ENCODE measurements at regions not wholly inside any gene's neighbourhood (a gene's known extent, or its start where the extent isn't known, plus 50 kb on each side); places are given as distances from the start of the nearest gene placed in this dataset.
A peak's percentile ranks its signal among the peaks of the same experiment; 100 is the strongest.
"Not testable (repeated sequence)": the region's sequence is repeated elsewhere in the genome, so short reads cannot be mapped to it uniquely, and the experiment has no call there.

DNA sequence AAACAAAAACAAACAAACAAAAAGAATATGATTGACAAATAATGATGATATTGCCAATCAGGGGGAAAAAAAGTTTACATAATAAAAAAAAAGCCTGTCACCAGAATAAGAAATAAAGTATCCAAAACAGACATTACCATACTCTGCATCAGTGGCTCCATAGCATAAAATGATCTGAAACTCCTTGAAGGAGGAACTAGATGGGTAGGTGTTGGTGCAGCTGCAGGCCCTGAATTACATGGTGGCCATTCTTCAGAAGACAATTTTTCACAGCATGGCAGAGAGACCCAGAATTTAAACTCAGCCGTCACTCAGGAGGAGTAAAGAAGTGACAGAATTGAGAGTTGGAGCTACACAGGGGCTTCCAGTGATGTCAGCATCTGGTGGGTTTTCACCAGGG lies 60.2 kb downstream of the GLUL start:
- ATAC-seq (no peak), DNase-seq (no peak)

DNA sequence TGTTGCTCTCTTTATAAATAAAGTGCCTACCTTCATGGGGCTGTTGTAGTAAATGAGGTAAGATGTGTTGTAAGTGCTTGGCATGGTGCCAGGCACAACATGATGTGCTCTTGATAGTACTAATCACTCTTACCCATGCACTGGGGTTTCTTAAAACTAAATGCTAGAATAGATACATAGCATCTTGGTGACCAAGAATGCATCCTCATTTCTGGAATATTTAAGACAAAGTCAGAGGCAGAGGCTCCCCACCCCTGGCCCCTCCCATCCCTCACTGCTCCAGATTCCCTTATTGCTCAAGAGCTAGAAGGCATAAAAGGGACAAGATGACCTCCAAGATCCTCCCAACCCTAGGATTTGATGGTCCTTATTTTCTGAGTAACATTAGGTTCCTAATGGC lies 61.3 kb downstream of the GLUL start:
- no peak for DNase-seq
- no peak for ATAC-seq

DNA sequence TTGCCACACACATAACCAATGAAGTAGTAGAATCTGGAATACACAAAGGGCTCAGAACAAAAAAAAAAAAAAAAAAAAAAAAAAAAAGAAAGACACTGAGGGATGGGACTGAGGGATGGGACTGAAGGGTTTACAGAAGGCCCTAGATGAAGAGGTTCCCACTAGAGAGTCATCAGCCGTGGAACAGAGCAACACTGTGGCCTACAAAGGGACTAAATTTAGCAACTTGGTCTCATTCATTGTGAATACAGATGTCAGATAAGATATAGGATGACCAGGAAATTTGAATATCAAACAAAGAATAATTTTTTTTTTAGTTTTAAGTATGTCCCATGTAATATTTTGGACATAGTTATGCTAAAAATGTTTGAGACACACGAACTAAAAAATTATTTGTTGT lies 62.1 kb downstream of the GLUL start:
- DNase-seq = no peak
- no peak for ATAC-seq

DNA sequence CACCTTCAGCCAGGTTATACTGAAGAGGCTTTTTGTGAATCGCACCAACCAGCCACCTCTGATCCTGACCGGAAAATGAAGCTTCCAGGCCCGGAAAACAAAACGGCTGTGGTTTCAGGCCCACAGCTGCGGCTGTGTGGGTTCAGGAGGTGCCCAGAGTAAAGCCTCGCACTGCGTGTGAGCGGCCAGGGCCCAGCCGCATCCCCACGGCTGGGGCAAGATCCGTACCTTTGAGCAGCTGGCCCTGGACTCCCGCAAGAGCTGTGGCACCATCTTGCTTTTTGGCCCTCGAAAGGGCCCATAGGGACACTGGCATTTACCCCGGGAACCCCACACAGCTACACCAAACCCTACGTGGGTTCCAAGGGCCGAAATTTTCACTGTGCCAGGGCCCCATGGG lies 63.0 kb downstream of the GLUL start:
- DNase-seq = no peak
- no peak for ATAC-seq

DNA sequence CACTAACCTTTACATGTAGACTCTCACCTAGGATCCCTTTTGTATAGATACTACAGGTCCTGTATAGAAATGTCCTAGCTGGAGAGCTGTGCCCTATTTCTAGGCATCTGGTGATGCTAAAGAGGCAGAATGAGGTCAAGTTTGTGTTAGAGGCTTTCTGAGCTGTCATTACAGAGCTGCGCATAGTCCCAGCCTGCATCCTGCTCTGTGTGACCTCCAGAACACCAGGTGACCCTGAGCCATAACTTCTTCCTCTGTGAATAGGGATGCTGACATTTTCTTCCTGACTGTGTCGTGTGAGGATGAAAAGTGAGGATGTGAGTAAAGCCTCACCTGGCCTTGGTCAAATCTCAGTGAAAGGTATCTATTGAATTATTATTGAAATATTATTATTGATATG lies 66.3 kb downstream of the GLUL start:
- DNase-seq = no peak
- no peak for ATAC-seq

DNA sequence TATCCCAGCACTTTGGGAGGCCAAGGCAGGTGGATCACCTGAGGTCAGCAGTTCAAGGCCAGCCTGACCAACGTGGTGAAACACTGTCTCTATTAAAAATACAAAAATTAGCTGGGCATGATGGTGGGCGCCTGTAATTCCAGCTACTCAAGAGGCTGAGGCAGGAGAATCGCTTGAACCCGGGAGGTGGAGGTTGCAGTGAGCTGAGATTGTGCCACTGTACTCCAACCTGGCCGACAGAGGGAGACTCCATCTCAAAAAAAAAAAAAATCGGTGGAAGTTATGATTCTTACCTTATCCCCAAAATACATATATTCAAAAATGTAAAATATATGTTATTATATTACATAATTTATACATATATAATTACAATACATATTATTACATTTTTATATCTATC lies 70.1 kb downstream of the GLUL start:
- not testable (repeated sequence) for DNase-seq, ATAC-seq

DNA sequence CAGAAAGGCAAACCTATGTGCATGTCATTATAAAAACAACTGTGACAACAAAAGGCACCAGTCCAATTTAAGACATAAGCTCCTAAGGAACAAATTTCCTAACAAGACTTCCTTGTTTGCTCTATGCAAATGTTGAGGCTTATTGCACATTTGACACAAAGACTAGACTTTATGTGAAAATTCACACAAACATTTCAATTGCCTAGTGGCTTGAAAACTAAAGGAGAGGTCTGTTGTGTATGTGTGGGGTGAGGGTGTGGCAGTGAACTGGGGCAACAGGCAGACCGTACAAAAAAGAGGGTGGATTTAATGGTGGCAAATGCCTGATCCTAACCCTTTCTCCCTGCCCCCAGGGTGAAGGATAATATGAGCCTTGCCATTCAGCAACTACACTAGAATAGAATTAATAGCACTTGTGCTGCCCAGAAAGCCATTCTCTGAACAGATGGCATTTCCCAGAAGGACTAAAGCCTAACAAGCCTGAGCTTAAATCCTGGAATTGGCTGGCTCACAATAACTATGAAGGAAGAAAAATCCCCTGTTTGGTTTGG lies 73.9 kb downstream of the GLUL start:
- DNase-seq (no peak), ATAC-seq (no peak)

DNA sequence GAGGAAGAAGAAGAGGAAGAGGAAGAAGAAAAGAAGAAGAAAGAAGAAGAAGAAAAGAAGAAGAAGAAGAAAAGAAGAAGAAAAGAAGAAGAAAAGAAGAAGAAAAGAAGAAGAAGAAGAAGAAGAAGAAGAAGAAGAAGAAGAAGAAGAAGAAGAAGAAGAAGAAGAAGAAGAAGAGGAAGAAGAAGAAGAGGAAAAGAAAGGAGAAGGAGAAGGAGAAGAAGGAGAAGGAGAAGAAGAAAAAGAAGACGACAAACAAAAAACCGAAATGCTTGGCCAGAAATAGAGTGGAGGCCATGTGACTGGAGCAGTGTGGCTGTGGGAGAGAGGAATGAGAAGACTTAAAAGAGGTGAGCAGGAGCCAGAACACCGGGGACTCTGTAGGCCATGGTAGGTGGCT lies 75.1 kb downstream of the GLUL start:
- ATAC-seq = not testable (repeated sequence)

DNA sequence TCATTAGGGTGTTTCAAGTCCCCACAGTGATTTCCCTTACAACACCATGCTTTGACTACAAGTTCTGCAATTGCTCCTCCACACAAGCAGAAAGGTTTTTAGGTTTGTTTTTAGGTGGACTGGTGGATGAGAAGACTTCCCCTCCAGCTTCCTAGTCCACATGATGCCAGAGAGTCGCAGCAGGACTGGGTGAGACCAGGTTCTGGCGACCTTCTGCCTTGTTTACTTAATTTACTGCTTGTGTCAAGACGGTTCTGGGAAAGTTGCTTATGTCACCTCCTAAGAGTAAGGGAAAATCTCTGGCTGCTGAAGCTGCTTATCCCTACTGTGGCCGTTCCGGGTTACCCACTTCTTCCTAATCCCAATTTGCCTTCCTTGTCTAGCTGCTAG lies 76.4 kb downstream of the GLUL start:
- DNase-seq (no peak), ATAC-seq (no peak)

More for the DNA sequence above, 75.1 kb downstream of the GLUL start:
- DNase-seq = not testable (repeated sequence)

DNA sequence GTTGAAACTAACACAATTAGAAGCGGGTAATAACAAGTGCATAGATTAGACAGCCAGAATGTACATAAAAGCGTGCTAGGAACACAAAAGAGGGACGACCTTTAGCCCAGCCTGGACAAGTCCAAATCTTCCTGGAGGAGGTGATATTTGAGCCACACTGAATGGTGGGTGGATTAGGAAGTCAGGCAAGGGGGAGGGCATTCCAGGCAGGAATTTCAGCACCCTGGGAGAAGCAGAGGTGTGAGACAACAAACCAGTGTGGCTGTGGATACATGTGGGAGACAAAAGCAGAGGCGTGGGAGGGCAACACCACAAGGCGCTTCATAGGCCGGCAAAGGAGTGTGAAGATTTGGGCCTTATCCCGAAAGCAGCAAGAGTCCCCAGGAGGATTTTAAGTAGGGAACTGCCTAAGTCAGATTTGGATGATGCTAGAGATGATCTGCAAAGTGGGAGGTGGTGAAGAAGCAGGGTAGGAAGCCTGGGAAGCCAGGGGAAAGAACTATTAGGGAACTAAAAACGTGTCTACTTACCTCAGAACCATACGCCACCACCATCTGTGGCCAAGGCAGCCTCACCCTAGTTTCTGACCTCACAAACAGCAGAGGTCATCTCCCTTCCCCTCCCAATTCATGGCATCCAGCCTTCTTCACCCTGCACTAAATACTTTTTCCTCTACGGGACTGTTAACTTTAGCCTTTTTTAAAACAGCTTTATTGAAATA lies 81.8 kb downstream of the GLUL start:
- DNase-seq = no peak
- ATAC-seq = no peak

DNA sequence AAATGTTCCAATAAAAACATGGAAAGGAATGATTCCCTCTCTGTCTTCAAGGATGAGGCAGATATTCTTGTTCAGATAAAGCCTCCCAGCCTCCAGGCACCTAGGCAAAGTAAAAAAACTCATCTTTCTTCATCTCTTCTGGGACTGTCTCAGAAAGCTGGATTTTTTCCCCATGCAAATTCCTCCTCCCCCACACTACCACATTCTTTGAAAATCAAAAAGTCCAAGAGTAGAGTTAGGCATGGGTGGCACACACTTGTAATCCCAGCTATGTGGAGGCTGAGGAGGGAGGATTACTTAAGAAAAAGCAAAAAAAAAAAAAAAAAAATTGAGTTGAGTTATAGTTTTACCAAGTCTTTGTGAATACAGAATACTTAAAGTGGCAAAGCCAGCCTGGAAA lies 82.8 kb downstream of the GLUL start:
- no peak for ATAC-seq
- DNase-seq = no peak

DNA sequence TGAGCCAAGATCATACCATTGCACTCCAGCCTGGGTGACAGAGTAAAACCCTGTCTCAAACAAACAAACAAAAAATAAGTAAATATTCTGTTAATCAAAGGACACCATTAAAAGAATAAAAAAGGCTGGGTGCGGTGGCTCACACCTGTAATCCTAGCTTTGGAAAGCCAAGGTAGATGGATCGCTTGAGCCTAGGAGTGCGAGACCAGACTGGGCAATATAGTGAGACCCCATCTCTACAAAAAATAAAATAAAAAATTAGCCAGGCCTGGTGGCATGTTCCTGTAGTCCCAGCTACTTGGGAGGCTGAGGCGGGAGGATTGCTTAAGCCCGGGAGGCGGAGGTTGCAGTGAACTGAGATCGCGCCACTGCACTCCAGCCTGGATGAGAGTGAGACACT lies 84.1 kb downstream of the GLUL start:
- not testable (repeated sequence) for DNase-seq, ATAC-seq

DNA sequence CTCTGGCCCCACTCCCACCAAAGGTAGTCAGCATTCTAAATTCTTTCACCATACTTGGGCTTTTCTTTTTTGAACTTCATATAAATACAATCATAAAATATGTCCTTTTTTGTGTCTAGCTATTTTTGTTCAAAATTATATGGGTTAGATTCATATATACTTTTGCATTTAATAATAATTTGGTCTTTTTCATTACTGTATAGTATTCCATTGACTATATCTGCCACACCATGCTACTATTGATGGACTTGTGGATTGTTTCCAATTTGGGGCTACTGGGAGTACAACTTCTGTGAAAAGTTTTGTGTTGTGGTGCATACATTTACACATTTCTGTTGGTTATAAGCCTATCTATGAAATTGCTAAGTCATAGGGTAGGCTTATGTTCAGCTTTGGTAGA lies 85.7 kb downstream of the GLUL start:
- ATAC-seq (no peak), DNase-seq (no peak)

DNA sequence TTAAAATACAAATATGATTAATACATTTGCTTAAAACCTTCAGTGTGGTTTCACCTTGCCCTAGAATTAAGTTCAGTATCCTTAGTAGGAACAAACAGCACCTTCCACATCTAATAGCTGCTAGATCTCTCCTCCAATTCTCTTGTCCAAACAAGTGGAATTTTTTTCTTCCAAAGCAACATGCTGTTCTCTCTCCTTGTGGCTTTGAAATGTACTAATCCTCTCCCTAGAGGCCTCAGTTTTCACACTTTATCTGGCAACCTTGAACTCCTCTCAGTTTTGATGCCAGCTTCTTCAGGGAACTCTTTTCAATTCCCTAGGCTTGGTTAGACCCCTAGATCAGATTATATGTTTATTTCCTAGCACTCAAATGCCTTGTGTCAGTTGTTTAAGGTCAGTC lies 87.0 kb downstream of the GLUL start:
- ATAC-seq = no peak
- no peak for DNase-seq

DNA sequence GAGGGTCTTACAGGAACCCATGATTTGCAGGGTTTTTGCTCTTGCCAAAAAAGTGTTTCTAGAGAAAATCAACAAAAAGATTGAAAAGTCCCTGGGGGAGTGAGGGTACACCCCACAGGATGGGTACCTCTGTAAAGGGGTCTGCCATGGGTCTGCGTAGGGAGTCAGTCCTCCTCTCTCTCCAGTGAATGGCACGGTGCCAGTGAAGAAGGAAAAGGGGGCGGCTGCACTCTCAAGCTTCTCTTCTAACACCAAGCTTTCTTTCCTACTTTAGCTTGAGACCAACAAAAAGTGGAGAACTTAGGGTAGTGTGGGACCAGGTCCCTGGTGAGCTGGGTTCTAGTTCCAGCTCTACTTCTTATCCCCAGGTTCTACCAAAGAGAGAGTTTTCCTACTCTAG lies 87.4 kb downstream of the GLUL start:
- ATAC-seq (no peak), DNase-seq (no peak)

DNA sequence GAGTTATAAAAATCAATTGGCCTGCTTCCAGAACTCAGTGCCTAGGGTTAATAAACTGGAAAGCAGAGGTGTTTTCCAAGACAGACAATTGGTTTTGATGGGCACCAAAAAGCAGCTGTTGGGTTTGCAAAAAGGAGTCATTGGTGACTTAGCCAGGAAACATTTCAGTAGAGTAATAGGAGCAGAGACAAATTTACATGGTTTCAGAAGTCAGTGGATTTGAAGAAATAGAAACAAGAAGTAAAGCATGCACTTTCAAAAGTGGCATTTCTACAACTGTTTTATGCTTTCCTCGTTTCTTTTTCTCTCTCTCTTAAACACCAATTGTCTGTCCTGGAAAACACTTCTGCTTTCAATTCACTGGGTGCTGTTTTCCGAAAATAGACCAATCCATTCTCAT lies 87.8 kb downstream of the GLUL start:
- no peak for ATAC-seq
- DNase-seq = no peak

DNA sequence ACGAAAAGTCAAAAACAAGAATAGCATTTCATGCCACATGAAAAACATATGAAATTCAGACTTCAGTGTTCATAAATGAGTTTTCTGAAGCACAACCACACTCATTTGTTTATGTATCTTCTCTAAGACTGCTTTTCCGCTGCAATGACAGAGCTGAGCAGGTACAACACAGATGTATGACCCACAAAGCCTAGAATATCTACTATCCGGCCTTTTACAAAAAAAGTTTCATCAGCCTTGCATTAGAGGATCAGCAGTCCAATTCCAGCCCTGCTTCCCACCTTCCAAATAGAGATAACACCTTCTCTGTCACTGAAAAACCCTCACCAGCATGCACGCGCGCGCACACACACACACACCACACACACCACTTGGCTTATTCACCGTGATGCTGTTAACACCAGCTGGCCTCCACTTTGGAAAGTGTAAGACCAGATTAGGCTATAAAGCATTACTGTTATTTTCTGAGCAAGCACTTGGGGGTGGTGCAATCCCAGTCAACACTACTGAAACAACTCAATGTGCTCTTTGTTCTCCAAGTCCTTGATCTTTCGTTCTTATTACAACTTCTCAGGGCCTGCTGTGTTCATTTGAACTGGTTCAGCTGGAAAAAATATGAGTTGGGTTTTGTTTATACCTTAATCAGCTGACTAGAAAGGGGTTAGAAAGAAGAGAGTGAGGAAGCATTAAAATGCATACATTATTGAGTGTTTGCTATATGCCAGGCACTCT lies 90.0 kb downstream of the GLUL start:
- DNase-seq (peak; percentile 6), ATAC-seq (peak; percentile 48)

DNA sequence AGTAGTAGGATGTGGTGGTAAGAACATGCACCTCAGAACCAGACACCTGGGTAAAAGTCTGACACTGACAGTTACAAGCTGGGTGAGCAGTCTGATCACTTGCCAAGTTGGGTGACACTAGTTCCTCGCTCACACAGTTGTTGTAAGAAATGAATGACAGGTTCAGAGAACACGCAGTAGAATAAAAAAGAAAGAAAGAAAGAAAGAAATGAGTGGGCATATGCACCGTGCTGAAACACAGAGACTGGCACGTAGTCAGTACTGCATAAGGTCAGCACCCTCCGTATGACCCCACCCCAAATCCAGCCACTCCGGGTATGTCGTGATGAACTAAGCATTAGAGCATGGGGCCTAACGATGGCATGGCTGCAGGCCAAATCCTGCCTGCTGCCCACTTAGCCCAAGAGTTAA lies 90.6 kb downstream of the GLUL start:
- no peak for ATAC-seq
- DNase-seq = no peak

DNA sequence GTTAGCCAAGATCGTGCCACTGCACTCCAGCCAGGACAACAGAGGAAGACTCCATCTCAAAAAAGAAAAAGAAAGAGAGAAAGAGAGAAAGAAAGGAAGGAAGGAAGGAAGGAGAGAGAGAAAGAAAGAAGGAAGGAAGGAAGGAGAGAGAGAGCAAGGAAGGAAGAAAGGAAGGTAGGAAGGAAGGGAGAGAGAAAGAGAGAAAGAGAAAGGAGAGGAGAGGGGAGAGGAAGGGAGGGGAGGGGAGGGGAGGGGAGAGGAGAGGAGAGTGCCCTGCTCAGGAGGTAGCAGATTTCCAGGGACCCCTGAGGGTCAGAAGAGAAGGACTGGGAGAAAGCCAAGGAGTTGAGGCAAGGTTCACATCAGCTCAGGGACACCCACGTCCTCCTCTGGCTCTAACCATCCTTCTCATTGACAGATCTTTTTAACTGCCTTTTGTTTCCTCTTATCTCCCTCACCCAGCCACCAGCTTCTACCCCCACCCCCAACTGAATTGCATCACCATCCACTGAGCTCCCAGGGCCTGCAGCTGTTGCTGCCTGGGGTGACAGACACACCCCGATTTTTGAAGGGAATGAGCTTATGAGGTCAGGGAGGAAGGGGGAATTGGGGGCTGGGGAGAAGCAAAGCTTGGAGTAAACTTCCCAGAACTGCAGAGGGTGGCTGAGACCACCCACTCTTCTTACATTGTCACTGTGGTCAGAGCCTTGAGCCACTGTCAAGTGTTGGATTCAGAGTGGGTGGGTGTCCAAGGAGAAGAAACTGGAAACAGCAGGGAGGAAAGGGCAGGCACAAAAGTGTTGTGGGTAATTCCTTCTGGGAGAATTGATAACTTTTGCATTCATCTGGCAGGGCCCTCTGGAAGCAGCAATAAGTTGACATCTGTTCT lies 91.6 kb downstream of the GLUL start:
- DNase-seq (no peak), ATAC-seq (no peak)

DNA sequence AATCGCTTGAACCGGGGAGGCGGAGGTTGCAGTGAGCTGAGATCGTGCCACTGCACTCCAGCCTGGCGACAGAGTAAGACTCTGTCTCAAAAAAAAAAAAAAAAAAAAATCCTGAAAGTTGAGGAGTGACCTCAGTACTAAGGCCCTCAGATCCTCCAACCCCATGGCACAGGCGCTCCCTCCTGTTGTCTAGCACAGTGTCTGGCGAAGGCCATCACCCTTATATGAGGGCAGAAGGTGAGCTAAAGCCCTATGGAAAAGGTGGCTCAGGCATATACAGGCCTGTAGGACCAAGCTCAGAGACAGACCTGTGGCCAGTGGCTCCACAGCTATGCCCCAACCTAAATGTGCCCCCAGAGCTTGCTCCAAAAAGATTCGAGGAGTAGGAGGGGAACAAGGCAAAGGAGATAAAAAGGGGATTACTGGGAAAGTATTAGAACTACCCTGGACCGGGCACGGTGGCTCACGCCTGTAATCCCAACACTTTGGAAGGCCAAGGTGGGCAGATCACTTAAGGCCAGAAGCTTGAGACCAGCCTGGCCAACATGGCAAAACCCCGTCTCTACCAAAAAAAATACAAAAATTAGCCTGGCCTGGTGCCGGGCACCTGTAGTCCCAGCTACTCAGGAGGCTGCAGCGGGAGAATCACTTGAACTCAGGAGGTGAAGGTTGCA lies 92.4 kb downstream of the GLUL start:
- not testable (repeated sequence) for DNase-seq, ATAC-seq

DNA sequence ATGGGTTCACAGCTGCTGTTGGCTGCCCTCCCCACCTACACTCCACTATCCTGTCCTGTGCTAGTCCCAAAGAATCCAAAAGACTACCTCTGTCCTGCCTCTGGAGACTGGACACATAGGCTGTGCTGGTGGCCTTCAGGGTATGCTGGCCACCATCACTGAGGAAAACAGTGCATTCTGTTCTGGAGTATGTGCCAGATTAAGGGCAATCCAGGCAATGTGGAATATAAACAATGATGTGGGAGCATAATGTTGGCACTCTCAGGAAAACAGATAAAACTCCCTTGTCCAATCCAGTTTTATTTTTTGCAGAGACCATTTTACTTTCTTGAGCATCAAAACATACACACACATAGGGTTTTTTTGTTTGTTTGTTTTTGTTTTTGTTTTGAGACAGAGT lies 94.3 kb downstream of the GLUL start:
- DNase-seq (no peak), ATAC-seq (no peak)

DNA sequence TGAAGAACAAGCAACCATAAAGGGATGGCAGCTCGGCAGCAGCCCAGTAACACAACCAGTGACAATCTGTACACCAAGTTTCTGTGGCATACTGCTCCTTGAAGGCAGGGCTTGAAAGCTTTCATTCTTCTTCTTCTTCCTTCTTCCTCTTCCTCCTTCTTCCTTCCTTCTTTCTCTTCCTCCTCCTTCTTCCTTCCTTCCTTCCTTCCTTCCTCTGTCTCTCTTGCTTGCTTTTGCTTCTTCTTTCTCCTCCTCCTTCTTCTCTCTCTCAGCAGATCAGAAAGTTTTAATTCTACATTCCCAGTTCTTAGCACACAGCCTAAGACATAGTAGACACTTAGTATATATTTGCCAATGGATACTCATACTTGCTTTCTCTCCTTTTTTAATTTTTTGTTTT lies 95.9 kb downstream of the GLUL start:
- ATAC-seq (no peak), DNase-seq (no peak)

Measured in stimulated activated naive CD8-positive, alpha-beta T cell treated with anti-CD3 and anti-CD28 coated beads, Interleukin-15, Interleukin-2, amounts not matched to agents 100 U/mL and 50 U/mL, for 24 hours (primary cell).